ENCODE measurements at regions not wholly inside any gene's neighbourhood (a gene's known extent, or its start where the extent isn't known, plus 50 kb on each side); places are given as distances from the start of the nearest gene placed in this dataset.
"Not testable (repeated sequence)": the region's sequence is repeated elsewhere in the genome, so short reads cannot be mapped to it uniquely, and the experiment has no call there.

- DNase-seq (no peak), ATAC-seq (no peak)
- Histone ChIP-seq H3K4me1 (no peaks in the 10 kb centered on the region), H3K4me3 (no peak overlapping the region), H3K27ac (no peak overlapping the region), H3K27me3 (no peaks in the 10 kb centered on the region), H3K36me3 (no peaks in the 10 kb centered on the region), H3K9me3 (no peaks in the 10 kb centered on the region)
- intact Hi-C loops (cut with DNase I) = no loop called here
- TF ChIP-seq CTCF (IDR thresholded peaks at IDR 0.05) = no peak
Measured at GRCh38 chr6:82554666-82555065, 191.0 kb downstream of the TPBG start.

DNA sequence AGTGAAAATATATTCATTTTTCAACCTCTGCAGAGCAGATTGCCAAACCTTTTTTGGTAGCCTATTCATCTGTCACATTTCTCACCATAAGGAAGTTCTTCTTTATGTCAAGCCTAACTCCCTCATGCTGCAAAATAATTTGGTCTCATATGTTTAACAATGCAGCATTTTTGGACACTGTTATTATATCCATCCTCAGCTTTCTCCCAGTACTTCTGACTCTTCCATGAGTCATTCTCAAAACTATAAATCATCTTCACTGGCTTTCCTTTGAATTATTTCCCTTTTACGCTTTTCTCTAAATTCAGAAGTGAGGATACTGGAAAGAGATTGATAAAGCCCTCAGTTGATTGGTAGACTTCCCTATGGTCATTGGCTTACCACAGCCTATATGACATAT is 192.2 kb downstream of the TPBG start:
- no peaks in the 10 kb centered on the region for H3K27me3 ChIP-seq
- H3K9me3 ChIP-seq = no peaks in the 10 kb centered on the region
- H3K27ac ChIP-seq = no peak overlapping the region
- no peak for DNase-seq
- TF ChIP-seq CTCF (IDR thresholded peaks at IDR 0.05) = no peak
- no peaks in the 10 kb centered on the region for H3K4me1 ChIP-seq
- no peaks in the 10 kb centered on the region for H3K36me3 ChIP-seq
- no peak overlapping the region for H3K4me3 ChIP-seq
- intact Hi-C loops (cut with DNase I) = no loop called here
- no peak for ATAC-seq

- H3K4me3 ChIP-seq; H3K4me1 ChIP-seq; DNase-seq; H3K27me3 ChIP-seq; intact Hi-C loops (cut with DNase I); H3K27ac ChIP-seq; ATAC-seq; H3K9me3 ChIP-seq; H3K36me3 ChIP-seq: not testable (repeated sequence)
Measured at GRCh38 chr6:82558531-82558930, 194.9 kb downstream of the TPBG start.

GRCh38 chr6:82567621-82568020 is 204.0 kb downstream of the TPBG start:
- H3K9me3 ChIP-seq = no peaks in the 10 kb centered on the region
- no peaks in the 10 kb centered on the region for H3K4me1 ChIP-seq
- H3K27ac ChIP-seq = no peak overlapping the region
- DNase-seq (no peak), ATAC-seq (no peak)
- TF ChIP-seq CTCF (IDR thresholded peaks at IDR 0.05) = no peak
- intact Hi-C loops (cut with DNase I) = no loop called here
- H3K27me3 ChIP-seq = no peaks in the 10 kb centered on the region
- no peak overlapping the region for H3K4me3 ChIP-seq
- H3K36me3 ChIP-seq = no peaks in the 10 kb centered on the region

DNA sequence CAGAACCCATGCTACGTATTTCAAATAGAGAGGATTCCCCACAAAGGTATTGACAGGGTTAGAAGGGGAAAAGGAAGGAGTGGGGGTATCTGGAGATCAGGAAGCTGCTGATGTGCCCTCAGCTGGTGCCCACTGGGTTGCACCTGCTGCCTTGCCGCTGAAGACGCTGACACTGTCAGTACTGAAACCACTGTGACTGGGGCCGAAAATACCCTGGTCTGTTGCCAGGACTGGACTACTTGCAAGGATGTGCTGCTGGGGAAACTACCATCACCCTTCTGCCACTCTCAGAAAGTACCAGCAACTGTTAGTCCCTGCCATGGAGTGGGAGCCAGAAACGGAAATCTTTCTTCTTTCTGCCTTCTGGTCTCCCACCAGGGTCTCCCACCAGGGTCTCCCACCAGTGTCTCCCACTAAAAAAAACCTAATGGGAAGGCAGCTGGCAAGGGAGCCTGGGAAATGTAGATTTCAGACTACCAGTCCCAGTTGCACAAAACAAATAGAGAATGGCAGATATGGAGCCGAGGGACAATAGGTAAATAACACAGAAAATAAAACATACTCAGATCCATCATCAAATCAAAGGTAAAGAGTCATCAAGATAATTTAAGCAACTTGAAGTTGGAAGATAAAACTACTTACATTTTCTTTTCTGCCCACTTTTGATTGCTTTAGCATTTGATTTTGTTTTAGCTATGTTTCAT is 204.8 kb downstream of the TPBG start:
- DNase-seq (no peak), ATAC-seq (no peak)
- no peaks in the 10 kb centered on the region for H3K27me3 ChIP-seq
- H3K27ac ChIP-seq = no peak overlapping the region
- no peaks in the 10 kb centered on the region for H3K4me1 ChIP-seq
- intact Hi-C loops (cut with DNase I) = no loop called here
- no peak overlapping the region for H3K4me3 ChIP-seq
- no peak for TF ChIP-seq CTCF (IDR thresholded peaks at IDR 0.05)
- no peaks in the 10 kb centered on the region for H3K9me3 ChIP-seq
- no peaks in the 10 kb centered on the region for H3K36me3 ChIP-seq

- DNase-seq = no peak
- H3K27ac ChIP-seq = no peak overlapping the region
- H3K4me3 ChIP-seq = no peak overlapping the region
- no peaks in the 10 kb centered on the region for H3K9me3 ChIP-seq
- no peak for ATAC-seq
- intact Hi-C loops (cut with DNase I) = no loop called here
- no peak for TF ChIP-seq CTCF (IDR thresholded peaks at IDR 0.05)
- H3K36me3 ChIP-seq = no peaks in the 10 kb centered on the region
- H3K27me3 ChIP-seq = no peaks in the 10 kb centered on the region
- no peaks in the 10 kb centered on the region for H3K4me1 ChIP-seq
Measured at GRCh38 chr6:82569022-82569421, 205.4 kb downstream of the TPBG start.
